Panc1 (cell line): ENCODE measurements at regions not wholly inside any gene's neighbourhood (a gene's known extent, or its start where the extent isn't known, plus 50 kb on each side); places are given as distances from the start of the nearest gene placed in this dataset.

ENCODE experiments used
- POLR2AphosphoS5 ChIP-seq: IDR thresholded peaks from 2 replicates; pipeline ENCODE4 v1.6.1; 2012; ENCODE audit warnings: mild to moderate bottlenecking, low read depth, low read length, moderate library complexity
- SIN3A ChIP-seq: IDR thresholded peaks from 2 replicates; pipeline ENCODE4 v1.6.1; 2012; ENCODE audit warnings: low read depth, mild to moderate bottlenecking, low read length, moderate library complexity, borderline replicate concordance; ENCODE audit not compliant: insufficient read depth
- TCF7L2 ChIP-seq: IDR thresholded peaks from 2 replicates; pipeline ENCODE4 v1.6.1; 2011; ENCODE audit warnings: mild to moderate bottlenecking, low read depth, low read length, inconsistent platforms
- TF ChIP-seq, protein P1 (sequence below): fragments of 450-650 bp; IDR thresholded peaks from 2 replicates; pipeline ENCODE4 v1.5.1; 2017; ENCODE audit warnings: mild to moderate bottlenecking
- TF ChIP-seq, protein P2 (sequence below), 2 experiments: IDR thresholded peaks; 2 replicates each; pipeline ENCODE4 v1.6.1; 2011 to 2012; ENCODE audit warnings: low read depth in 2 of 2, control low read depth in 1 of 2, low read length in 1 of 2, mild to moderate bottlenecking in 1 of 2, moderate library complexity in 1 of 2; ENCODE audit not compliant: insufficient read depth in 1 of 2

DNA sequence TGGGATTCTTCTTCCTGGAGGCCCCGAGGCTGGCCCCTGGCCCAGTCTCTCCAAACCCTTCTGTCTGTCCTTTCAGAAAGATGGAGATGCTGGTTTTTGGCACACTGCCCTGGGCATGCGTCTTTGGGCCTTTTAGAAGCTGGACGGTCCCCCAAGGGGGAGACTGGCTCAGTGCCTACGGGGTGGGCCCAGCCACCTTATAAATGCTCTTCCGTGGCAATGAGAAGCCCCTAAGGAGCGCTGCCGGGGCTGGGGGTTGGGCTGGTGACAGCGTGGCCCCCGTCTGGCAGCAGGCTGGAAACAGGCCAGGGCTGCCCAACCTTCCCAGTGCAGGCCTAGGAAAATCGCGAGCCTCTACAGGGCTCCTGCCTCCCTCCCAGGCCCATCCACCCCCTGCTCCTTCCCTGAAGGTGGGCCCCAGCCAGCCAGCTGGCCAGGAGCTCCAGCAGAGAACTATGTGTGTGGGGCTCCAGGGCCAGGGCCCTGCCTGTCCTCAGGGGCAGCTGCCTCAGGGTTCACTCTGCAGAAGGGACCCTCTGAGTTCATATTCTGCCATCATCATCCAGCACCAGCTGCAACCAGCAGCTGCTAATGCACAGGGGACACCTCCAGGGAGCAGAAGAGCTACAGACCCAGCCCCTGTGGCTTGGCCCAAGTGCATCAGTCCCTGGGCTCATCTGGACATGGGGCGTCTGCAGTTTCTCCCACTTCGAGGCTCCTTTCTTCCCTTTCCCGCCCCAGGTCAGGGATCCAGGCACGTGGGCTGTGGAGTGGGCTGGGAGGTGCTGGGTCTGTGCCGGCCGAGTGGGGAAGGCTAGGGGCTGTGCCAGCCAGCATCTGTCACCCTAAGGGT lies 107.6 kb upstream of the OTOS start:
- TF ChIP-seq, protein P1, sequence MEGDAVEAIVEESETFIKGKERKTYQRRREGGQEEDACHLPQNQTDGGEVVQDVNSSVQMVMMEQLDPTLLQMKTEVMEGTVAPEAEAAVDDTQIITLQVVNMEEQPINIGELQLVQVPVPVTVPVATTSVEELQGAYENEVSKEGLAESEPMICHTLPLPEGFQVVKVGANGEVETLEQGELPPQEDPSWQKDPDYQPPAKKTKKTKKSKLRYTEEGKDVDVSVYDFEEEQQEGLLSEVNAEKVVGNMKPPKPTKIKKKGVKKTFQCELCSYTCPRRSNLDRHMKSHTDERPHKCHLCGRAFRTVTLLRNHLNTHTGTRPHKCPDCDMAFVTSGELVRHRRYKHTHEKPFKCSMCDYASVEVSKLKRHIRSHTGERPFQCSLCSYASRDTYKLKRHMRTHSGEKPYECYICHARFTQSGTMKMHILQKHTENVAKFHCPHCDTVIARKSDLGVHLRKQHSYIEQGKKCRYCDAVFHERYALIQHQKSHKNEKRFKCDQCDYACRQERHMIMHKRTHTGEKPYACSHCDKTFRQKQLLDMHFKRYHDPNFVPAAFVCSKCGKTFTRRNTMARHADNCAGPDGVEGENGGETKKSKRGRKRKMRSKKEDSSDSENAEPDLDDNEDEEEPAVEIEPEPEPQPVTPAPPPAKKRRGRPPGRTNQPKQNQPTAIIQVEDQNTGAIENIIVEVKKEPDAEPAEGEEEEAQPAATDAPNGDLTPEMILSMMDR: no peak
- TF ChIP-seq SIN3A (no peak), POLR2AphosphoS5 (no peak), TCF7L2 (no peak)
- TF ChIP-seq, protein P2, sequence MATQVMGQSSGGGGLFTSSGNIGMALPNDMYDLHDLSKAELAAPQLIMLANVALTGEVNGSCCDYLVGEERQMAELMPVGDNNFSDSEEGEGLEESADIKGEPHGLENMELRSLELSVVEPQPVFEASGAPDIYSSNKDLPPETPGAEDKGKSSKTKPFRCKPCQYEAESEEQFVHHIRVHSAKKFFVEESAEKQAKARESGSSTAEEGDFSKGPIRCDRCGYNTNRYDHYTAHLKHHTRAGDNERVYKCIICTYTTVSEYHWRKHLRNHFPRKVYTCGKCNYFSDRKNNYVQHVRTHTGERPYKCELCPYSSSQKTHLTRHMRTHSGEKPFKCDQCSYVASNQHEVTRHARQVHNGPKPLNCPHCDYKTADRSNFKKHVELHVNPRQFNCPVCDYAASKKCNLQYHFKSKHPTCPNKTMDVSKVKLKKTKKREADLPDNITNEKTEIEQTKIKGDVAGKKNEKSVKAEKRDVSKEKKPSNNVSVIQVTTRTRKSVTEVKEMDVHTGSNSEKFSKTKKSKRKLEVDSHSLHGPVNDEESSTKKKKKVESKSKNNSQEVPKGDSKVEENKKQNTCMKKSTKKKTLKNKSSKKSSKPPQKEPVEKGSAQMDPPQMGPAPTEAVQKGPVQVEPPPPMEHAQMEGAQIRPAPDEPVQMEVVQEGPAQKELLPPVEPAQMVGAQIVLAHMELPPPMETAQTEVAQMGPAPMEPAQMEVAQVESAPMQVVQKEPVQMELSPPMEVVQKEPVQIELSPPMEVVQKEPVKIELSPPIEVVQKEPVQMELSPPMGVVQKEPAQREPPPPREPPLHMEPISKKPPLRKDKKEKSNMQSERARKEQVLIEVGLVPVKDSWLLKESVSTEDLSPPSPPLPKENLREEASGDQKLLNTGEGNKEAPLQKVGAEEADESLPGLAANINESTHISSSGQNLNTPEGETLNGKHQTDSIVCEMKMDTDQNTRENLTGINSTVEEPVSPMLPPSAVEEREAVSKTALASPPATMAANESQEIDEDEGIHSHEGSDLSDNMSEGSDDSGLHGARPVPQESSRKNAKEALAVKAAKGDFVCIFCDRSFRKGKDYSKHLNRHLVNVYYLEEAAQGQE (IDR thresholded peaks at IDR 0.05; ENCODE audit: insufficient read depth in 1 of 2, low read depth in 2 of 2, low read length in 1 of 2): no peak
